RPMI7951 (cell line): ENCODE measurements at regions not wholly inside any gene's neighbourhood (a gene's known extent, or its start where the extent isn't known, plus 50 kb on each side); places are given as distances from the start of the nearest gene placed in this dataset.
A peak's percentile ranks its signal among the peaks of the same experiment; 100 is the strongest.

Experiments
- DNase-seq: peaks from one replicate; pipeline ENCODE4 v3.0.0-alpha.2; 2012; ENCODE audit warnings: low read depth

DNA sequence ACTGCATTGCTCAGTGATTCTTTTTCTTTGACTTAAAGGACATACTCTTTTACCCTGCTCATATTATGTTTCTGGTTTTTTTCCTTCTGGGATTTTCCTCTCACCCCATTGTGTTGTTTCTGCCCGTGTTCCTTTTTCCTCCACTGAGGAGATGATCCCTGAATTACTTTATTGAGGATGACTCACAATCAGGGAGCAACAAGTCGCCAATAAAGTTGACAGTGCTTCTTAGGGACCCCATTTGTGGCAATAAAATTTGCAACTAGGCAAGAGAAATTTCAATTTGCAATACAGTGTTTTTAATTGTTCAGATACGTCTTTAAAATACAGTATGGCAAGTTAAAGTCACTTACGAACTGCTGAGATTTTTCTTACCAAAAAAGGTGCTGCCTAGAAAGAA is 217.9 kb downstream of the SOX4 start:
- DNase-seq: no peak

DNA sequence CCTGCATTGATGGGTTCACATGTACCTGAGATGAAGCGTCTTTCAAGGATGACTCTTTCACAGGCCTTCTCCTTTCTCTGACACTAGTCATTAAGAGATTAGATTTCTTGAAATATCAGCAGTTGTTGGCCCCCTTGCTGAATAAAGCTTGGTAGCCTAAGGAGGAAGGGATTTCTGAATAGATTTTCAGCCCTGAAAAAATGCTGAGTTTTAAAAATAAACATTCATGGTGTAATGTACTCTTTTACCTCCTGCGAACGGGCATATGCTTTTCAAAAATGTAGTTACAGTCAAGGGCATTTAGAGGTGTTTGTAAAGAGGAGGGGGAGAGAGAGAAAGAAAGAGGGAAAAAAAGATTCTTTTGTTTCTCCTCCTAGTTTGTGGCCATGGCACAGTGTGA is 222.7 kb downstream of the SOX4 start:
- DNase-seq: no peak

DNA sequence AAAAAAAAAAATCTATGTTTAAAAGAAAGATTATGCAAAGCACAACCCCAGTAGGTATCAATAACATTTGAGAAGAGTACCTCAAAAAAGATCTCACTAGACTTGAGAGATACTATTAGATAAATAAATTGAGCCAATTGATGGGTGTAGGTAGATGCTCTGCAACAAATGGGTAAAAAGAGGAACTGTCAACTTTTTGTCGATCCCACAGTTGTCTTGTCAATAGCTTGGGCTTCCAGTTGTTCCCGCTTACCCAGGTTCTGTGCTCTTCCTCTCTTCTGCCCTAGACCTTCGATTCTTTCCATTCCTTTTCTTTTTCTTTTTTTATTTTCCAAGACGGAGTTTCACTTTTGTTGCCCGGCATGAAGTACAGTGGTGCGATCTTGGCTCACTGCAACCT is 226.9 kb downstream of the SOX4 start:
- DNase-seq: no peak

DNA sequence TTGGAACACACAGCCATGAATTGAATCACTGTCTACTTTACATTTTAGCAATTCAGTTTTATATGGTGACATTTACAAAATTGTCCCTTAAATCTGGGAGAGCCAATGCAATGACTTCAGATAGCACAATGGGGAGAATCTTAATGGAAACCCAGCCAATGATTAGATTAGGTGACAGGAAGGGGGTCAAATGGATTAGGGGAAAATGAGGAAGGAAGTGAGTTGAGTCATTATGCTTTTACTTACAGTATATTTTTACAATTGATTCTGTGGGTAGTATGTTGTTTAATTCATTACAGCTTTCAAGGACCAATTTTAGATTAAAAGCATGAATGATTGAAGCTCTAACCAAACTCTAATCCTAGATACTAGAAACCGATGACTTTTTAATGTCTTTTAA is 229.8 kb downstream of the SOX4 start:
- no peak for DNase-seq

DNA sequence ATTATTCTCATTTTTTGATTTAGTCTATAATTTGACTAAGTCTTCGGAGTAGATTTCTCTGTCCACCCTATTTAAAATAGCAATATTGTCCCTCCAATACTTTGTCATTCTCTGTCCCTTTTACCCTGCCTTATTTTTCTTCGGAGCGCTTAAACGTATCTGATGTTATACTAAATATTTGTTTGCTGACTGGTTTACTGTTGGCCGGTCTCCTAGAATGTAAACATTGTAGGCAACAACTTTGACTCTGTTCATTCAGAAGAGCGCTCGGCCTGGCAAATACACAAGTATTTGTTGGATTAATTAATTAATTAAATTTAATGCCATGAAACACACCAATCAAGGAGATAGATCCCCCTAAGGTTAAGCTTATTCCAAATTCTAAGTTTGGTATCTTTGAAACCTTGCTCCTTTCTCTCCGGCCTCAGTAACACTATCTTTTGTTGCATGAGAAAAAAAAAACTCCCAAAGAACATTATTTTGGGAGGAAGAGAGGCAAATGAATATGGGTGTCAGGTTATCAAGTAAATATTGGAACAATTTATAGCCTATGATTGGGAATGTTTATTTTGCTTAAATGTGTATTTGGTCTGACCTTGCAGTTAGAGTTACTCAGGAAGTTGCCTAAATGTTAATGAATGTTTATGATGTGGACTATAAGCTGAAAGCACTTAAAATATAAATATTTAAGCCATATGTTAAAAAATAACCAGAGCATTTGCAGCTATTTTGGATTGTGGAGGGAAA is 231.1 kb downstream of the SOX4 start:
- DNase-seq: no peak

DNA sequence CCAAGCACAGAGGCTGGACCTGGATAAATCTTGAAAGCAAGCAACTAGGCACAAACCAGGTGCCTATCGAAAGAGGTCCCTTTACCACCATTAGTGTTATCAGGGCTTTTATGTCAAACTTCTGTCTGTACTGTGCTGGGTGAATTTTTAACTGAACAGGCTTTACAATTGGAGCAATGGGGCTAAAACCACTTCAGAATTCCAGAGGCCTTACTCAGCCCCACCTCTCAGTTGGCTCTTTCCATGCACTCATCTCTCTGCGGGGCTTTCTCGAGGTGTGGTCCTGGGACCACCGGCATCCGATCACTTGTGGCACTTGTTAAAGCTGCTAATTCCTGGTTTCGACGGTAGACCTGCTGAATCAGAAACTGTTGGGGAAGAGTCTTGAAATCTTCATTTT is 232.5 kb downstream of the SOX4 start:
- DNase-seq: peak; percentile 24

DNA sequence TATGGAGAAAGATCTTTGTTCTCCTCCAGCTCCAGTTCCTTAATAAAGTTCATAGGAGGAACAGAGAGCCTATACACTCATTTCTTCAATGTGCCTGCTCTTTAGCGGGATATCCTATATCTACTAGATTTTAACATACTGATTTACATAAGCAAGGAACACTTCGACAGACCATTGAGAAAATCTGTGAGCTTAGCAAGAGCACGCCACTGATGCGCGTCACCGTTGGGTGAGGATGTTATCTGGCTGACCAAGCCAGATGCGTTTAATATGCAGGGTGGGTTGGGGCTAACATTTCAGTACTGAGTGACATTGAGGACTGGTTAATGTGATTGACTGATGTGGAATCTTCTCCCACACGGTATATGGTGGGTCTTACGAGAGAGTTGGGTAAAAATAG is 233.4 kb downstream of the SOX4 start:
- no peak for DNase-seq

DNA sequence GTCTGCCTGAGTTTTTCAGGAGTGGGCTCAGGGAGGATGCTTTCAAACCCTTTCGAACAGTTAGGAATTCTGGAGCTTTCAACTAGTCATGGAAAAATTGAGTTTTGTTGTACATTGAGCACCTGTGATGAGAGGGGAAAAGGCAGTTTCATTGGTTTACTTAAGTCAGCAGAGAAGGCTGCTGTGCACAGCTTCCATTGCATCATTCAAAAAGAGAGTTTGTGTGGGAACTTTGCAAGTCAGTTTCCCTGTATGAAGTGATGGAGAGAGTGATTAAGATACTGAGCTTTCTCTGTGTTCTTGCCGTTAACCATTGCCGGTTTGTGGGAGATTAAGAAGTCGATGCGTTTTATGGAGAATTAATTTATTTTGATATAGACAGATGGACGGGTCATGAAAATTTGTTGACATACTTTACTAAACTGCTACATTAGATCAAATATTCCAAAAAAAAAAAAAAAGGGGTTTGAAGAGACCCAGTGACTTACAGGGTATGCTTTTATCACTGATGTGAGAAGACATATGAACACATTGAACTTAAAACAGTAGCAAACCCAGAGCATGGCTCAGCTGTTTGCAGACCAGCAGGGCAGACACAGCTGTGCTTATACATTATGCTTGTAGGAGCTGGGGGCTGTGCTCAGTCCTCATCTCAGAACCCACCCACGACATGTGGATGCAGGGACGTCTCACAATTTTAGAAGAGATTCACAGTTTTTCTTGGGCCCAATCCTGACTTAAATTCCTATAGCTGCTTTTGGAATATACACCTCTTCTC is 234.1 kb downstream of the SOX4 start:
- no peak for DNase-seq

DNA sequence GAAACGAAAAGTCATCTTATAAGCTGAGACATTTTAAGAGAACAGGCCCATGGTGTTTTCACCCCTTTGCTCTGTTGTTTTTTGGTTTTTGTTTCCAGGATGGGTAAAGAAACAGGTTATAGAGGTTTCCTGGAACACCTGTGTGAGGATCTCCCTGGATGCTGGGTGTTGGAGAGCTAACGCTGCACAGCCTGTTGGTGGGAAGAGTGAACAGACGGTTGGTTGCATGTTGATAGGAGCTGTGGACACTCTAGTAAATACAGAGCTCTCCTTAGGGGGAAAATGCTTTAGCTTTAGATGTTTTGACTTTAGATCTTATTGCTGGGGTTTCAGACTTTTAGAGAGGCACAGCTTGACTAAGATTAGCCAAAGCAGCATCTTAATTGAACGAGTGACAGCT is 235.2 kb downstream of the SOX4 start:
- DNase-seq: no peak

DNA sequence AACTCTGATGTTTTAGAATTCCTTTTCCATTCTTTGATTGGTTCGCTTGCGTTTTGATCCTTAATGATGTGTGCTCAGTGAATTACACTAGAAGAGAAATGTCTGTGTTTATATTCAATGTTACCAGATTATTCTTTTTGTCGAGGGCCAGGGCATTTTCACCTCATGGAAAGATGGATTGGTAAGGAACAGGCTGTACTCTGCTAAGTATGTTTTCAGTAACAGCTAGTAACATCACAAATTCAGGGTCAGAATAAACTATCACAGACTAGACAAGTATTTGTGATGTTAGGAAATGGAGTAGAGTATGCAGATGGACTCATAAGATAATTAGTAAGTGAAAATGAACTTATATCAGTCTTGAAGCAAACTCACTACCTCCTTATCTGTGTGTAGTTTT is 235.6 kb downstream of the SOX4 start:
- DNase-seq: no peak

DNA sequence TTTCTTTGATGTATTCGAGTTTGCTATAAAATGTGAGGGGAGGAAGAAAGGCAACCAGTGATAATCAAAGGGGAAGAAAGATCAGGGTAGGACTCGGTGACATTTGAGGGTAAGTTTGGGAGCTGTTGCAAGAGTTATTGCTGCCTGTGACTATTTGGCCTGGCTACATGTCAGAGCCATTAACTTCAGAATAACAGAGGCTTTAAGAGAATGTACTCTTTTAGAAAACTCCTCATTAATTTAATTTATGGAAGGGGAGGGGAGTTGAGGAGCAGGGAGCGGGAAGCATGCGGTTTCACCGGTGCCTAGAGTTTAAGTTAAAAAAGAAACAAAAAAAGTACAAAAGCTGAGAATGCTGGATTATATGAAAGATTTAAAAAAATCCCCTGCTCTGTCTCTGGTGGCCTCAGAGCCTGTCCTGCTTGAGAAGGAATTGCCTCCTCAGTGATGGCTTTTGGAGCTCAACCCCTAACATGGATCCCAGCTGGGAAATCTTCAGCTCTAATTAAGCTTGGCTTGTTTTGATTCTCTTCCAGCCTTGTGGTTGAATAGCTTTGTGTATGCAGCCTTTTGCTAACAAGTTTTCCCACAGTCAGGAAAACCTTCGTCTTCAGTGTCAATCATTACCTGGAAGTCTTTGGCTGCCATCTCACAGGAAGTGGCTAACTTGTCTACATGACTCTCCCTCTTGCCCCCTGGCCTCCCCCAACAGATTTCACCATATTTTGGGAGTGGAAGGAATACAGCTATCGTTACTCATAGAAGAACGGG is 238.2 kb downstream of the SOX4 start:
- DNase-seq: peak; percentile 61

DNA sequence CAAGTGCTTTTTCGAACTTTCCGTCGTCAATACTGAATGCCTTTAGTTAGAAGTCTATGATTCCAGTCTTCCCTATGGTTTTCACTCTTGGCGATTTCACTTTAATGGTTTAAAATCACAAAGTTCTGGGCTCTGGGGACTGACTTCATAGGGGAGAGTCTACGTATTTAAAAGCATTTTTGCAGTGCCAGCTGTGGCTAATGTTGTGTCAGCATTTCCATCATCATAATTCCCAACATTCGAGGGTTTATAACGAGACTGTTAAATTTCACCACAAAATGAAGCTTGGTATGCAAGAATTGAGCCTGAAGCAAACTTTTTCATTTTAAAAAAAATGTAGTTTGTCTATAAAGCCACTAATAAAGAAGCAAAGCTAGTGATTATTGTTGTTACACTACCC is 242.7 kb downstream of the SOX4 start:
- no peak for DNase-seq

DNA sequence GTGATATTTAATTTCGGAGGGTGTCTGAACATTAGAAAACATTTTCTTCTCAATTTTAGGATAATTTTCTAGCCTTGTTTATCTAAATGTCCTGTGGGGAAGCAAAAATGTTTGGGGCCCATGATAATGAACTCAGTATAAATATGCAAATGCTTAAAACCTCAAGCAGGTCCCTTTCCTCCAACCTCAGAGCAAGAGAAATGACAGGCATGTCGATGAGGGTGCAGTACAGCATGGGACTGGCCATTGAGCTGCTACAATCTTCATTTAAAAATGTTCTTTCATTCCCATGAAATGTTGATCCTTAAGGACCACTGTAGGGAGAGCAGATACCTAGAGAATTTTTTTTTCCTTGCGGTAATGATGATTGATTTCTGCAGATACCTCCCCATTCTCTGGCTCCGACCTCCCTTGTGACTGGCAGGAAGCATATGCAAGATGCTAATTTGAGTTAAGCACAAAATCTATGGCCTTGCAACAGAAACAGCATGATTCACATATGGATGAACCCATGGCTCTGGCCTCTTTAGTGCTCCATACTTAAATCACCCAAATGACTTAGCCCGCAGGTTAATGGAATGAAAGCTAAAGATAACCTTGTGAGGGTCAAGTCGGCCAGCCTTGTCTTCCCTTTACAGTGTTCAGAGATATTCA is 243.3 kb downstream of the SOX4 start:
- DNase-seq: no peak

DNA sequence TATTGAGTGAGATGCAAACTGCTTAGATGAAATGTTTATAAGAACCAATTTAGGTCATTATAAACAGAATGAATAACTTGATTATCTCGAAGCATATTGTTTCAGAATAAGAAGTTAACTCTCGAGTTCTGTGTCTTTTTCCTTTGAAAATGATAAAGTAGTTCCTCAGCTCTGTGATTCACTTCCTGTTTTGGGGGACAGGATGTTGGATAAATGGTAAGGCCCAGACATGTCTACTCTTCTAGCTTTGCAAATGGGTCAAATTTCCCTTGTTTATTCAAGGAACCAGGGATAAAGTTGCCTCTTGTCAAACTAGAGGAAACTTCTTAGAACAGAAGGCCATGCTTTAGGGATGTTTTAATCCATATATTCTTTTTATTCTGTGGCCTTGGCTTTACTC is 246.9 kb downstream of the SOX4 start:
- DNase-seq: peak; percentile 6

DNA sequence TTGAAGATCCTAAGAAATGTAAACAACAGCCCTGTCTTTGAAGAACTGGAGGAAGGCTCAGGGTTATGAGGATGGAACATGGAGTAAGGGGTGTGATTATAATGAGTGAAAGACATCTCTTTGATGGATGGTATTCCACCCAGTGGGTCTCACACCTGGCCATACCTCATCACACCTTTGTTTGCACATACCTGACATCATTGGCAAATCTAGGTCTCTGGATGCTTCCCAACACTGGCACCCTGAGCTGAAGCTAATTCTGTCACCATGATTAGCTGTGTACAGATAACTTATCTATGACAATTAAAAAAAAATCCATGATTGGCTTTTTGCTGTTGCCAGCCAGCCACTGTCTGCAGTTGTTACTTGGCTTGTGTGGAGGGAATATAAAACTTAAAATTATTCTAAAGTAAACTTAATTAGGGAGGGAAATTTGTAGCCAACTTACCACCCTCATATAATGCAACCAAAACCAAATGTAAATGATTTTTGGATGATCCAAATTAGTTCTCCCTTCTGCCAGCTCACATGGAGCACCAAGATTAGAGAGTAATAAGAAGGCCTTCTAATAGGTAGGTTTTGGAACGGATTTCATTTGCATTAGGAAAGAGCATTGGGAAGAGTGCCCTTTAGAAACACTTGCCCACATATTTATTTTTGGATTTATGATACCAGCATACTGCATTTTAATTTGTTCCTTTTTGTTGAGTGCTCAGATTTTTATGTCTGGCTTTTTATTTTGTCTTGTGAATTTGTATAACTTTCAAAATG is 249.5 kb downstream of the SOX4 start:
- DNase-seq: no peak

DNA sequence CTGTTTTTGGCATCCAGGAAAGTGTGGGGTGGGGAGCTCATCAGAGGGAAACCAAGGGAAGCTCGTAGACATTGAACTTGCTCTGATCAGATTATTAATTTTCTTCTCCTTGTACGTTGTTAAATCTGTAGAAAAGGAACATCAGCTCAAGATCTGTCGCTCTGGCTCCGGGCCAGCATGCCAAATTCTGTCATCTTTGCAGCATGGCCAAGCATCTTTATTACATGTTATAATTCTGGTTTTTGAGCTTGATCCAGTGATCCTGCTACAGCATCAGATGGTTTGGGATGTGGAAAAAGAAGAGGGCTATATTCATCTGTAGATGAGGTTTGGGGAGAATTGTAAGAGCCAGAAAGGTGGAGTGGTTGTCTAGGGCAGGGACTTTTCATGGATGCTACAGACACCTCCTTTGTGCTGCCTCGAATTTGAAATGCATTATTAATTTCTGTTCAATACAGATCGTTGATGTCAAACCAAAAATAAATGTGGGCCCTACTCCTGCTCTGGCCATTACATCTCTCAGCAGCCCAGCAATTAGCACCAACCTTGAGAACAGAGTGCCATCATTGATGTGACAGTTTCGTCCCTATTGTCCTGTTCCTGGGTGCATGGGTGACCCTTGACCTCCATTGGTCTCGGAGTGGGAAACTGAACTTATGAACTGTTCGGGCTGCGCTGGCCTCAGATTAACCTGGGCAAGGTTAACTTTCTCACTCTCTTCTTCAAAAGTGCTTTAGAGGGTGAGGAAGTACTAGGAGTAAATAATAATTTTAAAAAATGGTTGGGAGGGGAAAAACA is 250.8 kb downstream of the SOX4 start:
- no peak for DNase-seq

DNA sequence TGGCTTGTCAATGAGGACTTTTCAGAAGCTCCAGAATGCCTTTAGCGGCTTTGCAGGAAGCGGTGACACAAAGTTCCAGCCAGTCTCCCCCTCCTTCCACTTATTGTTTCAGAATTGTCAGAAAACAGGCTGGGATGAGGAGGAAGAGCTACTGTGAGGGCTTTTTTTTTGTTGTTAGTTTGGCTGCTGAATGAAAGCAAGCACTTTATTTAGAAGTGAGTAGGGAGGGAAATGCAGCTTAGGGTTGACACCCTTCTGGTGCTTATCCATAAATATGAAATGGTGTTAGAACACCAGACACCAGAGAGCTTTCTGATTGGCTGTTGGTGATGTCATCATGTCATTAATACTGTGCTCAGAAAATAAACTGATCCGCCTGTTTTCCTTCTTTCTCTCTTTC is 251.5 kb downstream of the SOX4 start:
- no peak for DNase-seq

DNA sequence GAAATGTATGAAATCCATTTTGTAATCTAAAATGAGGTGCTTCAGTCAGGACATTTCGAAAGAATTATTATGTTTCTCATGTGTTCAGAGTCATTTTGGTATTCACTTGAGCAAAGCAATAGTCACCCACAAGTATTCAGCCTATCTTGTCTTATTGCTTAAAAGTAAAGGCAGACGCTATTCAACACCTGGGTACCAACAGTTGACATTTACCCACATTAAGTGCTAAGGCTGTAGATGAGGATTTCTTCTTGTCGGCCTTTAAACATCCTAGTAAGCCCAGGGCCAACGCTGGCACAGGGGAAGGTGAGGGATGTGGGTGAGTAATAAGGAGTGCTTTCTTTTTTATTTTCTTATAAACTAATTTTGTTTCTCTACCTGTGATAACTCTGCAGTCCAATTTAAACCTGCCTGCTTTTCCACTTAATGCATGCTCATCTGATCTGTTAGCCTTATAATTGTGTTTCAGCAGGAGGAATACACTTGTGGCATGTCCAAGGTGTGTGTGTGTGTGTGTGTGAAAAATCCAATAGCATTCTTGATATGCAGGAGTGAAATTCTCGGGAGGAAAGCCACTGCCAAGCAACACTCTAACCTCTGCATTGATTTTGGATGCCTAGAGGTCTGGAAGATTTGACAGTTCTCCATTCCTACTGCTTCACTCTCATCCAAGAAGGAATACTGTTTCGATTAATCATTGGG is 252.0 kb downstream of the SOX4 start:
- no peak for DNase-seq

DNA sequence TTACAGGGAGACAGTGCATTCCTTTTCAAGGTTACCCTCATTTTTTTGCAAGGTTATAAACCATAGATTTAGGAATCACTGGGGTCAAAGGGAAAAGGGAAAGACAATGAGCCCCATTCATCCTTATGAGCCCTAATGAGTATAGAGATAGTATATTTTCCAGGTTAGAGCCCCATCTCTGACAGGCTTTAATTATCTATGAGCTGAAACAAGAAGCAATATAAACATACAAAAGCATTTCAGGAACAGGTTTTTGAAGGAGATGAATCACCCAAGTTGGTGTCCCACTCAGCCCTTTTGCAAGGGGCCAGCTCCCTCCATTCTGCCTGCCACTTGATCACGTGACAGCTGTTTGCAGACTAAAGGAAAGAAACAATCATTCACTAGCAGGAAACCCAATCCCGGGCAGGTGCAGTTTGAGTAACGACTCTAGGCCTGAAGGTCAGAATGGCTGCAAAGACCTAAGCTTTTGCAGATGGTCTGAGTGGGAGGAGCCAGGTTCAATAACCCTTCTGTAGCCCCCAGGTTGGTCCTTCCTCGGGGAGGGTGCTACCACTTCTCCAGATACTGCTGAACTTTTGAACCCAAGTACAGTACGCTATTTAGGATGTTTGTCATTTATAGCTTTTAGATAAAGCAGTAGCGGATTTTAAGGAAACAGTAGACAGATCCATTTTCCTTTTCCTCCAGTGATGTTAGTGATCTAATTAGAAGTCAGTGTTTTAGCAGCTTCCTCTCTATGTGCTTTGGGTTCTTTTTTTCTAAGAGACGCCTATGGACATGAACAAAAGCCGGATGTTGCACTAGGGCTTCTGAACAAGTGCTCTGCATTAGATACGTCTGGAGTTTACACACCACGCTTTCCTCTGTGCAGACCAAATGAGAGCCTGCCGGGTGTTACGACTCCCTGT is 253.2 kb downstream of the SOX4 start:
- DNase-seq: no peak
